ENCODE measurements at regions not wholly inside any gene's neighbourhood (a gene's known extent, or its start where the extent isn't known, plus 50 kb on each side); places are given as distances from the start of the nearest gene placed in this dataset.

DNA sequence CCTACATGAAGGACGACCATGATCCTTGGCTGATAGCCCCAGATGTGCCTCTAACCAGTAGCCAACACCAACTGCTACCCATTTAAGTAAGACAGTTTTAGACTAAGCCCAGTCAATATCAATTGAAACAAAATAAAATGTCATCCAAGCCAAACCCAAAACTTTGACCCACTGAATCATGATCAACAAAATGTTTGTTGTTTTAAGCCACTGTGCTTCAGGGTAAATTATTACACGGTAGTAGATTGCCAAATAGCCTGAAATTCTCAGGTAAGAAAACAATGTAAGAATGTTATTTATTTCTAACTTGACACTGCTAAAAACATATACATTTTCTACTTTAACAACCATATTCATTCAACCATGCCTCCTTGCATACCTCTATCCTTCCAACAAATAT lies 105.5 kb upstream of the PAPPA start:
- no peak overlapping the region for H3K4me3 ChIP-seq (ENCODE audit: low read length)
- no peak for DNase-seq (ENCODE audit: low read depth)
- TF ChIP-seq, protein P1, sequence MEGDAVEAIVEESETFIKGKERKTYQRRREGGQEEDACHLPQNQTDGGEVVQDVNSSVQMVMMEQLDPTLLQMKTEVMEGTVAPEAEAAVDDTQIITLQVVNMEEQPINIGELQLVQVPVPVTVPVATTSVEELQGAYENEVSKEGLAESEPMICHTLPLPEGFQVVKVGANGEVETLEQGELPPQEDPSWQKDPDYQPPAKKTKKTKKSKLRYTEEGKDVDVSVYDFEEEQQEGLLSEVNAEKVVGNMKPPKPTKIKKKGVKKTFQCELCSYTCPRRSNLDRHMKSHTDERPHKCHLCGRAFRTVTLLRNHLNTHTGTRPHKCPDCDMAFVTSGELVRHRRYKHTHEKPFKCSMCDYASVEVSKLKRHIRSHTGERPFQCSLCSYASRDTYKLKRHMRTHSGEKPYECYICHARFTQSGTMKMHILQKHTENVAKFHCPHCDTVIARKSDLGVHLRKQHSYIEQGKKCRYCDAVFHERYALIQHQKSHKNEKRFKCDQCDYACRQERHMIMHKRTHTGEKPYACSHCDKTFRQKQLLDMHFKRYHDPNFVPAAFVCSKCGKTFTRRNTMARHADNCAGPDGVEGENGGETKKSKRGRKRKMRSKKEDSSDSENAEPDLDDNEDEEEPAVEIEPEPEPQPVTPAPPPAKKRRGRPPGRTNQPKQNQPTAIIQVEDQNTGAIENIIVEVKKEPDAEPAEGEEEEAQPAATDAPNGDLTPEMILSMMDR (conservative IDR thresholded peaks at IDR 0.05; ENCODE audit: low read length), result no peak

DNA sequence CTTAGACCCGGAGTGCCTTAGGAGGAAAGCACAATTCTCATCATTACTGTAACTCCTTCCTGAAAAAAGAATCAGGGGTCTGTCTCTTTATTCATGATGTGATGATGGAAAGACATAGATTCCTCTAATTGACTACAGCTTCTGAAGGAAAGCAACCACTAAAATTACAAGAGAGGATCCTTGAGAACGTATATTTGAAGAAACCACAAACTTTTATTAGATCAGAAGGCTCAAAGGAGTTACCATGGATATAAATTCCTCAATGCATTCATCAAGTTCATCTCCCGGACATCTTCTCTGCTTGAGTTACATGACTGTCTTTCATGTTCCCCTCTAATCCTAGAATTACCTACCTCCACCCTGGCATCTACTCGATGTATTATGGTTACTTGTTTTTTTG lies 104.1 kb upstream of the PAPPA start:
- H3K4me3 ChIP-seq (ENCODE audit: low read length), result no peak overlapping the region
- TF ChIP-seq, protein P1 (conservative IDR thresholded peaks at IDR 0.05; ENCODE audit: low read length), result no peak
- DNase-seq (ENCODE audit: low read depth), result no peak

DNA sequence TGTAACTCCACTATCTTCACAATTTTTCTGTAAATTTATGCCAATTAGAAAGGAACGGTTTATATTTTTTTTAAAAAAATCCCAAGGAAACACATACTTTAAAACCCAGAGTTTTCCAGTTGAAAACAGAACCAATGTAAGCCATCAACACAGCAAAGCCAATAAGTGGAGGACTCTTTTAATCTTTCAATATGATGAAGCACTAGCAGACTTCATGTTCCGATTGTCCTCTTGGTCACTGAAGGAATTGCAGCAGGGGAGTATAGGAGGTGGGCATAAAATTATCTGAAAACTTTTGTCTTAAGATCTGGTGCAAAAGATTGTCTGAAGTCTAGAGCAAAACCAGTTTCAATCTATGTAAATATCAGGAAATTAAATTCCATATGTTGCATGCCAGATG lies 102.1 kb upstream of the PAPPA start:
- TF ChIP-seq, protein P1 (conservative IDR thresholded peaks at IDR 0.05; ENCODE audit: low read length), result no peak
- DNase-seq (ENCODE audit: low read depth), result no peak
- no peak overlapping the region for H3K4me3 ChIP-seq (ENCODE audit: low read length)

DNA sequence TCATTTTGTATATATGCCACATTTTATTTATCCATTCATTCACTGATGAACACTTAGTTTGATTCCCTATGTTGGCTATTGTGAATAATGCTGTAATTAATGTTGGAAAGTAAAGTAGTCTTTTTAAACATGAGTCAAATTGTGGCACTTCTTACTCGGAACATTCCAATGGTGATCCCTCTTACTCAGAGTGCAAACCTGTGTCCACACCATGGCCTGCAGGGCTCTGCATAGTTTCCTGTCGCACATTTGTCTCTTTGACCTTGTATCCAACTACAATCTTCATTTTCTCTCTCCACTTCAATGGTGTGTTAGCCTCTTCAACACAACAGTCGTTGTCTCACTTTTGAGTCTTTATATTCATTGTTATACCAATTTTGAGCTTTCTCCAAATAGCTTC lies 98.1 kb upstream of the PAPPA start:
- no peak overlapping the region for H3K4me3 ChIP-seq (ENCODE audit: low read length)
- TF ChIP-seq, protein P1 (conservative IDR thresholded peaks at IDR 0.05; ENCODE audit: low read length), result no peak
- DNase-seq (ENCODE audit: low read depth), result no peak

DNA sequence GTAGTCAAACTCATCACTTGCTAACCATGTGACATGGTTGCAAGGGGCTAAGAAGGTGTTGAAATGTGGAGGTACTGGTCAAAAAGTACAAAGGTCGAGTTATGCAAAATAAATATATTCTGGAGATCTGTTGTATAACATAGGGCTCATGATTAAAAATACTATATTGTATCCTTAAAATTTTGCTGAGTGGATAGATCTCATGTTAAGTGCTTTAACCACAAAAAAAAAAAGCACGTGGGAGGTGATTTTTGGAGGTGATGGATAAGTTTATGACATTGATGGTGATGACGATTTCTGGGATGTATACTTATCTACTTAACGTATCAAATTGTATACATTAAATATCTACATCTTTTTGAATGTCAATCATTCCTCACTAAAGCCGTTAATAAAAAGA lies 96.2 kb upstream of the PAPPA start:
- DNase-seq (ENCODE audit: low read depth), result no peak
- H3K4me3 ChIP-seq (ENCODE audit: low read length), result no peak overlapping the region
- TF ChIP-seq, protein P1 (conservative IDR thresholded peaks at IDR 0.05; ENCODE audit: low read length), result no peak

DNA sequence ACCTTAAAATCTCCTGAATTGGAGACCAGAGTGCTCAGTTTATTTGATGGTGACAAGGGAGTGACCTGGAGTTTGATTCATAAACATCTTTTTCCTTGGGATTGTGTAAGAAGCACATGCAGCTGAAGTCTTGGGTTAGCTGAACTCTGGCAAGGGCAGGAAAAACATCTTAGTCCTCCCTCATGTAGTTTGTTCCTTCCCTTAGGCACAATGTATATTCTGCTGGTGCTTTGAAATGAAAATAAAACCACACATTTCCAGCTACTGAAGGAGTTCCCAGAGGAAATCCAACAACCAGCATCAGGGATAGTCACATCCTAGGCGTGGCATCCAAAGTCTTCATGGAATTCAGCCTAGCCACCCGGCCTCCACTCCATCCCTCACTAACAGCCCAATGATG lies 95.2 kb upstream of the PAPPA start:
- TF ChIP-seq, protein P1 (conservative IDR thresholded peaks at IDR 0.05; ENCODE audit: low read length), result no peak
- no peak overlapping the region for H3K4me3 ChIP-seq (ENCODE audit: low read length)
- no peak for DNase-seq (ENCODE audit: low read depth)

DNA sequence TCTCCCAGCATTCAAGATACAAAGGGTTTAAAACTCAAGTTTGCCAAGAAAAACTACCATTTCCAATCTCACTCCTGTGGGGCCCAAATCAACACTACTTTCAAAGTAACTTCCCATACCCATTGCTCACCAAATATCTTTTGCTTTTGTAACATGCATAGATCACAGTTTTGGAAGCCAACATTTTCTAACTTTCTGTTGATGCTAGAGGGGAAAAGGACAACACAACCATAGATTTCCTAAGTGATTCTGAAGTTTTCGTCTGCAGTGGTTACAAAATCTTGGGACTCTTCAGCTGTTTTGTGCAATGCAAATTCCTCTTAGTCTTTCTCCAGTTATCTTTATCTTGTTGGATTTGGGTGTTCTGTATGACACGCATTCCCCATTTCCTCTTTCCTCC lies 94.1 kb upstream of the PAPPA start:
- no peak overlapping the region for H3K4me3 ChIP-seq (ENCODE audit: low read length)
- peak; percentile 28 for DNase-seq (ENCODE audit: low read depth)
- TF ChIP-seq, protein P1 (conservative IDR thresholded peaks at IDR 0.05; ENCODE audit: low read length), result no peak

Data from AG10803 (cell line).